Stimulated activated CD4-positive, alpha-beta T cell treated with anti-CD3 and anti-CD28 coated beads, TNF-alpha, amount 100 ng/mL, for 1 hour (primary cell): ENCODE measurements at regions not wholly inside any gene's neighbourhood (a gene's known extent, or its start where the extent isn't known, plus 50 kb on each side); places are given as distances from the start of the nearest gene placed in this dataset.
"Not testable (repeated sequence)": the region's sequence is repeated elsewhere in the genome, so short reads cannot be mapped to it uniquely, and the experiment has no call there.

Experiments used
- DNase-seq, 3 donors: peaks; one replicate each; pipeline ENCODE4 v3.0.0-alpha.2; 2020; ENCODE audit warnings: low read depth in 3 of 3, low spot score in 1 of 3

DNA sequence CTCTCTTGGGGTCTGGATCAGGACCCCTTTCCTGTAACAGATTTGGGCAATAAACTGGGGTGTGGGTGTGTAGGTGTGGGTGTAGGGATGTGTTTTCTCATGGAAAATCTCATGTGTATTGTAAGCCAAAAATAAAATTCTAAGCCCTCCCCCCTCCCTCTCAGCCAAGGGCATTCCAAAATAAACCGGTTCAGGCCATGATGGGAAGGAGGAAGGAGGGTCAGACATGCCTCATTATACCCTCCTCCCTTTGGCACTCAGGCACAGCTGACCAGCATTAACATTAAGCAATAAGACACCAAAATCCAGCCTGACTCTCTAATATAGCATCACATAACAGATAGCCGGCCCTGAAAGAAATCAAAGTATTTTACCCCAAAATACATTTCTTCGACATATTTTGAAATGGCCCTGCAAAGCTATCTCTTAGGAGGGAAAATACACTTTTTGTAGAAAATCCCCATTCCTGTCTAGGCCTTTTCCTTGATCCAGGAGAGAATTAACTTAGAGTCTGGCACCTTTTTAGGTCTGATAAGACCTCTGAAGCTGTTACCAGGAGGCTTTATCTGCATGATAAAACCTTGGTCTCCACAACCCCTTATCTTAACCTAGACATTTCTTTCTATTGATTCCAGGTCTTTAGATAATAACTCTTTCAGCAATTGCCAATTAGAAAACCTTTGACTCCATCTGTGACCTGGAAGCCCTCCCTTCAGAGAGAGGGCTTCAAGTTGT is 128.7 kb upstream of the COL5A2 start:
- DNase-seq, result no peak

DNA sequence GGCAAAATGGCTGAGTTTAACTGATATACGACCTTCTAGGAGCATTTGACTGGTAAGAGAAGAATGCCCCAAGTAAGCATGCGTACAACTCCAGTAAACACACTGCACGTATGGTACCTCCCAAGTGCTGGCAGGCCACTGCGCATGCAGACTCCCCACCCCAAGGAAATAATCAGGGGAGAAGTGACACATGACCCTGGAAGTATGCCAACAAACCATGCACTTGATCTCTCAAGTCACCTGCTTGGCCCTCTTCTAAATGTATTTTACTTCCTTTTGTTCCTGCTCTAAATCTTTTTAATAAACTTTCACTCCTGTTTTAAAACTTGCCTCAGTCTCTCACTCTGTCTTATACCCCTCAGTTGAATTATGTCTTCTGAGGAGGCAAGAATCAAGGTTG is 129.8 kb upstream of the COL5A2 start:
- no peak for DNase-seq

DNA sequence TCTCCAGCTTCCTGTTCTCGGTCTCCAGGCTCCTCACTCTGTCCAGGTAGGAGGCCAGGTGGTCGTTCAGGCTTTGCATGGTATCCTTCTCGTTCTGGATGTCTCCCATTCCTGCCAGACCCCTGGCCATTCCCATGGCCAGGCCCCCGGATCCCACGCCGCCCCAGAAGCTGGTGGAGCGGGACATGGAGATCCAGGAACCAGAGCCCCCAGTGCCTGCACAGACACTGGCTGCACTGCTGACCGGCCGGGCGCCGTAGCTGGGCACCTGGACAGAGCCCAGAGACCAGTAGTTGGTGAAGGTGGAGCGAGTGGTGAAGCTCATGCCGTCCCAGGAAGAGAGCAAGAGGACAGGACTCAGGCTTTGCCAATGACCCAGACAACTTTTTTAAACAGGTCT is 129.1 kb upstream of the WDR75 start:
- no peak for DNase-seq

DNA sequence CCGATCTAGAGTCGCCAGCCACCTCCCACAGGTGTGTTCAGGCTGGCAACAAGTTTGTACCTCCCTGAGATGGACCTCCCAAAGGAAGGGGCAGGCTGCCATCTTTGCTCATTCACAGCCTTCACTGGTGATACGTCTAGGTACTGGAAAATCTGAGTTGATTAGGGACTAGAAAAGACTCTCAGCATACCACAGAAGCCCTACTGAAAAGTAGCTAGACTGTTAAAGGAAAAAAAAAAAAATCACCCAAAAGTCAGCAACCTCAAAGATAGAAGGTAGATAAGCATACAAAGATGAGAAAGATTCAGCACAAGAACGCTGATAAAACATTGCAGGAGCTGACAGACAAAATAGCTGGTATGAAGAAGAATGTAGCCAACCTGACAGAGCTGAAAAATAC is 128.6 kb upstream of the WDR75 start:
- no peak for DNase-seq

DNA sequence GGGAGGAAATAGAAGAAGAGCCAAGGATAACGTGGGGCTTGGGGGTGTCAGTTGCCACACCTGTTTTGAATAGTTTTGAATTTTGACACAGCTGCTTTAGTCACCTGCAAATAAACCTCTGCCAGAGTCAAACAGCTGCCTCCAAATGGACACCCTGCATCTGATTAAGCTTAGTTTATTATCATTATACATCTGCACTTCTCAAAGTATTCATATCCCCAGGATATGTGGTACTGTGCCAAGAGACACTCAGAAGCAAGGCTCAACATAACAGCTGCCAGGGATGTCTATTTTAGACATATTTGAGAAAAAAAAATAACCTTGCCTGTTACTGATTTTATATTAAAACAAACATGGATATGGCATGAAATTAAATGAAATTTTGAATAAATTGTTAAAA is 122.5 kb upstream of the WDR75 start:
- no peak for DNase-seq

DNA sequence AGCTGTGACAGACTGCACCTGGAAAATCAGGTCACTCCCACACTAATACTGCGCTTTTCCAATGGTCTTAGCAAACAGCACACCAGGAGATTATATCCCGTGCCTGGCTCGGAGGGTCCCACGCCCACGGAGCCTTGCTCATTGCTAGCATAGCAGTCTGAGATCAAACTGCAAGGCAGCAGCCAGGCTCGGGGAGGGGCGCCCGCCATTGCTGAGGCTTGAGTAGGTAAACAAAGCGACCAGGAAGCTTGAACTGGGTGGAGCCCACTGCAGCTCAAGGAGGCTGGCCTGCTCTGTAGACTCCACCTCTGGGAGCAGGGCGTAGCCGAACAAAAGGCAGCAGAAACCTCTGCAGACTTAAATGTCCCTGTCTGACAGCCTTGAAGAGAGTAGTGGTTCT is 121.8 kb upstream of the WDR75 start:
- not testable (repeated sequence) for DNase-seq

DNA sequence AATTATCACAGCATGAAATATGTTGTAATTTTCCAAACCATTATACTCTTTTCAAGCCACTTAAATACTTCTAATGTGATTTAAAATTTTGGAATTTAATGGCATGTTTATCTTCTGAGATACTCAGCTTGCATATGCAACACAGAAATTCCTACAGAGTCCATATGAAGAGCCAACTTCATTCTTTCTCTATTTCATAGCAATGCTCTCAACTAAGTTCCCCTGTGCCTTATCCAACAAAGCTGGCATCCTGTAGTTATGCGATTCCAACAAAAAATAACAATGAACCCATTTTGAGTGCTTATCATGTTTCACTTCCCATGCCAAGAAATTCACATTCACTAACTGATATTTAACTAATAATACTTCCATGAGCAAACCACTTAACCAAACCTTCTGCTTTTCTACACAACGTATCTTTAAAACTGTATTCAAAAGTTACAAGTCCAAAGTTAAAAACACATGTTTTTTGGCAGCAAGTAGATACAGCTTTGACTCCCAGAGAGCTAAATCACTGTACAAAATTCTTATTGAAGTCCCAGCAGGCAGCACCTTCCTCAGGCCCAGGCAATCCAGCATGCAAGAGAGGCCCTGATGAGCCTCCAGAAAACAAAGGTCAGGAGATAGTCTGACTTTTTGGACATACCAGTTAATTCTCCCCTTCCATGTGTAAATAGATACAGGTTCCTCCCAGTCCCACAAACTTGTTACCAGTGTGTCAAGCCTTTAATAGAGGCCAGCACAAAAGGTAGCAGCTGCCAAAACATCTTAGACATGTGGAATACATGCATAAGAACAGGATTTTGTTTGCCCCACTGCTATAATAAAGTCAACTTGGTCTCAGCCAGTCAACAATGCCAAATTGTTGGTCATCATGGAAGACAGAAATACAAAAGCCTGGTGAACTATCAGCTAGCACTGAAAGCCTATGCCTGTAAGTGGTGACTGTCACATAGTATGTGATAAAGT is 113.1 kb upstream of the WDR75 start:
- DNase-seq, result no peak

DNA sequence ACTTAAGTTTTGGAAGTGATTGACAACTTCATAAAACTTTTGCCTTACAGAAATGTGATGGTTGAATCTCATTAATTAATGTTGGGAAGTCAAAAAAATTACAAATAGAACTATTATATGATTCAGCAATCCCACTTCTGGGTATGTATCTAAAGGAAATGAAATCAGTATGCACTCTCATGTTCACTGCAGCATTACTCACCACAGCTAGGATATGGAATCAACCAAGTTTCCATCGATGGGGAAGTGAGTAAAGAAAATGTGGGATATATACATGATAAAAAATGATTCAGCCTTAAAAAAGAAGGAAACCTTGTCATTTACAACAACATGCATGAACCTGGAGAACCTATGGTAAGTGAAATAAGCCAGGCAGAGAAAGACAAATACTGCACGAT is 112.4 kb upstream of the WDR75 start:
- DNase-seq, result no peak

DNA sequence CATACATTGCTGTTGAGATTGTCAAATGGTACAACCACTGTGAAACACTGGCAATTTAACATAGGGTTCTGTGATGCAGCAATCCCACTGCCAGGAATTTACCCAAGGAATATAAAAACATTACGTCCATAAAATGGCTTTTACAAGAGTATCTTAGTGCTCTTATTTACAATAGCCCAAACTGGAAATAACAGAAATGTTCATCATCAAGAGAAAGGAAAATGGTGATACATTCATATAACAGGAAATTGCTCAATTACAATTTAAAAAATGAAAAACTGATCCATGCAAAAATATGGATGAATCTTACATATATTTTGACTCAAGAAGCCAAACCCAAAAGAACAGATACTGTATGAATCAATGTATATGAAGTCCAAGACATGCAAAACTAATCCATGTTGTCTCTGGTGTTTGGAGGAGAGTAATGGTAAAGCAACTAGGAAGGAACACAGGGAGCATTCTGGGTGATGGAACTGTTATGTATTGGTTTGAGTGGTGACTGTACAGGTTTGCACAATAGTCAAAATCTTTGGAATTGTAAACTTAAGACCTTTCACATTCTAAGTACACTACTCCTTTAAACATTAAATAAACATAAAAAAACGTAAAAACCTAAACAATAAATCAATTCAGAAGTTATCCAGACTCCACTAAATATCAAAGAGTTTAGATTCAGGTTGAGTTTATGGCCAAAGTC is 104.8 kb upstream of the WDR75 start:
- no peak for DNase-seq

DNA sequence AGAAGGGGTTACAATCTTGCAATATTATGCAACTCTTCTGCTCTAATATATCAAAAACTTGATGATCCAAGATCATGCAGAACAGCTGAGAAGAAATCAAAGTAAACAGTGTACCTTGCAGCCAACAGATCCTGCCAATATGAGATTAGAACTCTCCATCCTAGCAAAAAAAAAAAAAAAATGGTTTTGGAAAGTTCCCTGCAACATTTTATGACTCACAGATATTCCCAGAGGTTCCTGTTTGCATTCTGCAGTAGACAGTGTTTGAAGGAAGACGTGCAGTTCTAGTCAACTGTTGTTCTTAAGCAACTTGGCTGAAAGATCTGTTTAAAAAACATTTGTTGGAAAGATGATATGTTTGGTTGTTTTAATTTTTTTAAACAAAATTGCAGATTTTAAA is 103.6 kb upstream of the WDR75 start:
- DNase-seq, result no peak

DNA sequence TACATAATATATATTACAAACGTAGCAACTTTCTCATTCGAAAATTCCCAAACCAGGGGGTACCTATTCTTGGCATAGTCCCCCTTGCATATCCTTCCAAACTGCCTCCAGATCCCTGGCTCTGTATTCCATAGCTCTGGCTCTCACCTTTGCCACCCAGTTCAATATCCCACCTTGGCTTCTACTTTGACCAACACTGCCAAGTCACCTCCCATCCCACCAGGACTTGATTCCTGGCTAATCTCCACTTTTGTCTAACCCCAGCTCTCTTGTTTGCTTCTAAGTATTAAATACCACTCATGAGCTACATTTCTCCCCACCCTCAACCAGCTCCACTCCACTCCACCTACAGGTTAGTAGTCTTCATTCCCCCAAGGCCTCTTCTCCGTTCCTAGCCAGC is 103.2 kb upstream of the WDR75 start:
- no peak for DNase-seq

DNA sequence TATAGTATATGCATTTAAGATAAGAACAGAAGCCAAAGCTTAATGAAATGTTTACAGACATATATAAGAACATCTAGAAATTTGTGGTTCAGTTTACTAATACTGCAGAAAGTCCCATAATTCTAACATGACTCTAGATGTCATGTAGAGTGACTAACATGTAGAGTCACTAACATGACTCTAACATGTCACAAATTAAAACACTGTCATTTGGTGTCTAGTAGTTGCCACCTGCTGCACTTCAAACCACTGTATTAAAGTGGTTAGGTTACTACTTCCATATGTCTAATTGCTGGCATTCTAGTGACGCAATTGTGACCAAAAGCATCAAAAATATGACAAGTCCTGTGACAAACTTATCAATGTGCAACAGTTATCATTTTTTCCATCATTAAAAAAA is 100.2 kb upstream of the WDR75 start:
- DNase-seq, result no peak

DNA sequence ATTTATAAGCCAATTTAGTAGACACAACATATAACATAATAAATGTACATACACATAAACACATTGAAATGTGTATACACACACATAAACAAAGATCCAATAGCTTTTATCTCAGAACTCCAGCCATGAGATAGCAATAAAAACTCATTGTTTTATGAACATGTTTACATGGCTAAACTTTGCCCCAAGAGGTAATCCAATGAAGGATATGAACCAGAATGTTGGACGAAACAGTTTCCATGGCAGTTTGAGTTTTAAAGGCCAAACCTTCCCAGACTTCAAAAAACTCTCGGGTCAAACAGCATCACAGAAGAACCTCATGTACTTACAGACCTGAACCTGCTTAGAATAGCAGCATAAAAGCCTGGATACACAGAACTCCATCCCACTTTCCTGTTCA is 97.2 kb upstream of the WDR75 start:
- DNase-seq, result no peak

DNA sequence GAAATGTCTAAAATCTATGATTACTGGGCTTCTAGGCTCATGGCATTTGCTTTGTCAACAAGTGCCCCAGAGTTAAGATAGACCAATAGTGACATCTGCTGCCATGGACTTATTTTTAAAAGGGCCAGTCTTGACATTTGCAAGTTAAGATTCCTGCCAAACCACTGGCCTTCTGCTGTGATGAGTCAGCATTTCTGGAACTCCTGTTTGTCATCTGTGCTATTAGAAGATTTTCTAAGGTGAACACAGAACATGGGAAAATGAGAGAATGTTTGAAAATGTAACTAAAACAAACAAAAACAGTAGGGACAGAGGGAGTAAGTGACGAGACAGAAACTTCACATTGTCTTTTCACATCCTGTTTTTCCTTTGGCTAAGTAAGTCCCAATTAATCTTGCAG is 93.7 kb upstream of the WDR75 start:
- no peak for DNase-seq

DNA sequence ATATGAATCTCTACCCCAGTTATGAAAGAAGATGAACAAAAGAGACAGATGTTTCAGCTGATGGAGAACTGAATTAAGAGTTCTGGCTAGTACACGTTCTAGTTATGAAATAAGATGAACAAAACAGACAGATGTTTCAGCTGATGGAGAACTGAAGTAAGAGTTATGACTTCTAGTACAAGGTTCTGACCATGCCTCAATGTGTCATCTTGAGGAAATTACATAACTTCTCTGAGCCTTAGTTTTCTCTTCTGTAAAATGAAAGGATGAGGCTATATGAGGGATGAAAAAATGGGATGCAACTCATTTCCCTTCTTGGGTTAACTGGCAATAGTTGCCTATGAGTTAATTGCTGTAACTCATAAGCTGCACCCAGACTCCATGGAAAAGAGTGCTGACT is 92.9 kb upstream of the WDR75 start:
- DNase-seq, result no peak

DNA sequence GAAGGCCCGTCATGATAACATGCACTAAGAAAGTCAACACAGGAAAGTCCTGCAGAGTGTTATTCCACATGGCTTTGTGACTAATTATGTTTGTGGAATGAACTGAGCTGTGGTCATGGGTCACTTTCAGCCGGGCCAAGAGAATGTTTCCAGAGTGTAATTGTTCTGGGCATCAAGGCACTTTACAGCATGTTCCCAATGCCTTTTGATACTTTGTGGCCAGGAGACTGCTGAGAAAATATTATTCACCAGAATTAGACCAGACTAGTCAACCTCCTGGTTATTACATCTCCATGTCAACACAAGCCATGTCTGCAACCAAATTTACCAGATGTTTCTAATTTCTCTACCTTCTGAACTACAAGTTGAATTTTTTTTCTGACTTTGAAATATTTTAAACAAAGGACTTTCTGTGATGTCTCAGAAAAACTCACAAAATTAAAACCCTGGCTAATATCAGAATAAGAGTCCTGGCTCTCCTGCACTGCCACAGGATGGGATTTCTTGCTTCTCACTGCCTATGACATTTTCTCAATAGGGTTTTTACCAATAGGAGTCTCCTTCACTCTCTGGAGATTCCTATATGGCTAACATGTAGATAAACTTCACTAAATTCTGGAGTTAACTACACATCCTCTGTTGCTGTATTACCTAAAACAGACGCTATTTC is 90.6 kb upstream of the WDR75 start:
- no peak for DNase-seq

DNA sequence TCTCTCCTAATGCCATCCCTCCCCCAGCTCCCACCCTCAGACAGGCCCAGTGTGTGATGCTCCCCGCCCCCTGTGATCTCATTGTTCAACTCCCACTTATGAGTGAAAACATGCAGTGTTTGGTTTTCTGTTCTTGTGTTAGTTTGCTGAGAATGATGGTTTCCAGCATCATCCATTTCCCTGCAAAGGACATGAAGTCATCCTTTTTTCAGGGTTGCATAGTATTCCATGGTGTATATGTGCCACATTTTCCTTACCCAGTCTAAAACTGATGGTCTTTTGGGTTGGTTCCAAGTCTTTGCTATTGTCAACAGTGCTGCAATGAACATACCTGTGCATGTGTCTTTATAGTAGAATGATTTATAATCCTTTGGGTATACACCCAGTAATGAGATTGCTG is 89.3 kb upstream of the WDR75 start:
- not testable (repeated sequence) for DNase-seq

DNA sequence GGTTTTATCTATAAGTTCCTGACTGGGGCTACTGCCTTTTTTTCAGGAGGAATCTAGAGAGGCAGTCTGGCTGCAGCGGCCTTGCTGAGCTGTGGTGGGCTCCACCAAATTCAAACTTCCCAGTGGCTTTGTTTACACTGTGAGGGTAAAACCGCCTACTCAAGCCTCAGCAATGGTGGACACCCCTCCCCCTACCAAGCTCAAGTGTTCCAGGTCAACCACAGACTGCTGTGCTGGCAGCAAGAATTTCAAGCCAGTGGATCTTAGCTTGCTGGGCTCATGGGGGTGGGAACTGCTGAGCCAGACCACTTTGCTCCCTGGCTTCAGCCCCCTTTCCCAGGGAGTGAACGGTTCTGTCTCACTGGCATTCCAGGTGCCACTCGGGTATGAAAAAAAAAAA is 83.9 kb upstream of the WDR75 start:
- DNase-seq, result not testable (repeated sequence)

DNA sequence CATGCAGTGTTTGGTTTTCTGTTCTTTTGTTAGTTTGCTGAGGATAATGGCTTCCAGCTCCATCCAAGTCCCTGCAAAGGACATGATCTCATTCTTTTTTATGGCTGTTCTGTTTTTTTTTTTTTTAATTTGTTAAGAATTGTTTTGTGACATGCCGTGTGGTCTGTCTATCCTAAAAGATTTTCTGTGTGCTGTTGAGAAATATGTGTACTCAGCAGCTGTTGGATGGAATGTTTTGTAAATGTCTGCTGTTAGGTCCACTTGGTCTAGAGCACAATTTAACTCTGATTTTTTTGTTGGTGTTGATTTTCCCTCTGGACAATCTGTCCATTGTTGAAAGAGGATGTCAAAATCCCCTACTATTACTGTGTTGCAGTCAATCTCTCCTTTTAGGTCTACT is 80.4 kb upstream of the WDR75 start:
- no peak for DNase-seq

DNA sequence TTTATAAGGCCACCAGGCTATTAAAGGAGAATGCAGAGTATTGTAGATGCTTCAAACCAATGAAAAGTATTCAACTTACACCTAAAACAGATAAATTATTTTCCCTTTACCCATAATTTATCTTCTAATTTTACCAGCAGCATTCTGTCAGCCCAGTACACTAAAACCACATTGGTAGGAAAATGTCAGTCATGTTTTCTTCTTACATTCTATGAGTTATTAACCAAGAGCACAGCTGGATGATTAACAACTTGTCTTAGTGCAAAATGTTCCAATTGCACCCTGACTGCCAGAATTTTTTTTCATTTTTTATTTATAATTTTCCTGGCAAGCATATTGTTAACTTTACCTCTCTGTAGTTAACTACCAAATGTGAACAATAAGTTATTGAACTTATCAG is 79.0 kb upstream of the WDR75 start:
- DNase-seq, result no peak

DNA sequence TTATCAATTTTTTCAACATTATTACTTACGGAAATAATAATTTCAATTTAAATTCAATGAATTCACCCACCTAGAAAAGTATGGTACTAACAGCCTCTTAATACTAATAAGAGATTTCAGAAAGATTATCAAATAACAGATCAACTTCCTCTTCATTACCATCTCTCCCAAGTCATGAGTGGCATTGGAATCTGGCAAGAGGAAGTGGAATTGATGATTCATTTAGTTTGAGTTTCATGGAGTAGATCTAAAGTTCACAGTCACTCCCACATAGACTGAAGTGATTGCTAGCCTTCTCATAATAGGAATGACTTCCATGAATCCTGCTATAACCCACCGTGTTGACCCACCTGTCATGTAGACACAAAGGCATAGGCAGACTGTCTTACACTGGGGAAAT is 77.7 kb upstream of the WDR75 start:
- no peak for DNase-seq
